Endothelial cell of umbilical vein (primary cell): ENCODE measurements at regions not wholly inside any gene's neighbourhood (a gene's known extent, or its start where the extent isn't known, plus 50 kb on each side); places are given as distances from the start of the nearest gene placed in this dataset.

ENCODE experiments used
- BruUV-seq: library from RNA; stranded (reverse); fragments of 400-500 nt; replicated peaks from 2 replicates; lab custom pipeline; 2021; lab: Mats Ljungman, UMichigan
- CTCF ChIA-PET: fragments of 300-600, 350-600 bp; sonication (Branson Sonifier 250); formaldehyde crosslinking; loops from one replicate; lab custom pipeline; 2021; ENCODE audit warnings: antibody characterized with exemption, inconsistent platforms; lab: Charles Lee
- POLR2A ChIA-PET: fragments of 300-600, 350-600 bp; sonication (Branson Sonifier 250); formaldehyde crosslinking; loops from one replicate; lab custom pipeline; 2021; ENCODE audit warnings: antibody characterized with exemption, inconsistent platforms; lab: Charles Lee
- DNase-seq: peaks from one replicate; pipeline ENCODE4 v3.0.0-alpha.2; 2011; ENCODE audit warnings: low read depth, low spot score
- FAIRE-seq: peaks from 2 replicates; lab custom pipeline; 2011; peaks lifted over from hg19 to GRCh38; lab: Jason Lieb, UNC
- H2AFZ ChIP-seq: 2 replicates; pipeline ENCODE4 v1.6.0; 2012; ENCODE audit warnings: low read depth, low read length, control low read depth, inconsistent platforms
- H3K27ac ChIP-seq: 2 replicates; pipeline ENCODE4 v1.5.1; 2011; ENCODE audit warnings: low read depth, mild to moderate bottlenecking, control low read depth, low read length, moderate library complexity; ENCODE audit not compliant: insufficient read depth
- H3K27me3 ChIP-seq, 2 experiments: 2 replicates each; pipeline versions ENCODE4 v1.6.0 to v1.6.1; 2011; ENCODE audit warnings: low read length in 2 of 2, mixed read lengths in 1 of 2; ENCODE audit not compliant: control insufficient read depth in 2 of 2, insufficient read depth in 2 of 2
- H3K36me3 ChIP-seq, 2 experiments: 2 replicates in 1 of 2; 3 replicates in 1 of 2; pipeline ENCODE4 v1.5.1; 2011; ENCODE audit warnings: low read length in 2 of 2, mild to moderate bottlenecking in 1 of 2, moderate library complexity in 1 of 2; ENCODE audit not compliant: control insufficient read depth in 2 of 2, insufficient read depth in 2 of 2; ENCODE audit errors: extremely low read depth in 1 of 2
- H3K4me1 ChIP-seq: 3 replicates; pipeline ENCODE4 v1.5.1; 2011; ENCODE audit warnings: mild to moderate bottlenecking, low read length; ENCODE audit not compliant: control insufficient read depth, insufficient read depth; ENCODE audit errors: extremely low read depth
- H3K4me2 ChIP-seq: 2 replicates; pipeline ENCODE4 v1.6.1; 2011; ENCODE audit warnings: low read length, control low read depth, mixed read lengths; ENCODE audit not compliant: insufficient read depth
- H3K4me3 ChIP-seq, 3 experiments: fragments of 200-600 bp in 1 of 3; sonication (generic), shearing (Covaris generic) in 1 of 3; replicated peaks in 1 of 3; 2 replicates each; pipeline ENCODE4 v1.5.1; 2011 to 2016; ENCODE audit warnings: control low read depth in 3 of 3, low read length in 3 of 3, mild to moderate bottlenecking in 2 of 3, inconsistent platforms in 1 of 3, low read depth in 1 of 3, moderate library complexity in 1 of 3; ENCODE audit not compliant: insufficient read depth in 1 of 3
- H3K79me2 ChIP-seq: 2 replicates; pipeline ENCODE4 v1.6.0; 2012; ENCODE audit warnings: low read length, inconsistent platforms; ENCODE audit not compliant: control insufficient read depth, insufficient read depth
- H3K9ac ChIP-seq: replicated peaks from 2 replicates; pipeline ENCODE3; 2011; ENCODE audit warnings: low read length, control low read depth; ENCODE audit not compliant: insufficient read depth; ENCODE audit errors: extremely low read depth
- H3K9me1 ChIP-seq: replicated peaks from 3 replicates; pipeline ENCODE4 v1.6.0; 2011; ENCODE audit warnings: mild to moderate bottlenecking, low read length; ENCODE audit not compliant: control insufficient read depth, insufficient read depth; ENCODE audit errors: extremely low read depth
- H3K9me3 ChIP-seq: replicated peaks from 2 replicates; pipeline ENCODE4 v1.5.1; 2012; ENCODE audit warnings: low read length, inconsistent platforms; ENCODE audit not compliant: control insufficient read depth, insufficient read depth
- H4K20me1 ChIP-seq: replicated peaks from 2 replicates; pipeline ENCODE3; 2011; ENCODE audit warnings: mild to moderate bottlenecking, low read length; ENCODE audit not compliant: control insufficient read depth, insufficient read depth; ENCODE audit errors: extremely low read depth
- CTCF ChIP-seq, 2 donors: IDR thresholded peaks; 1 replicate in 1 of 2; 2 replicates in 1 of 2; pipeline ENCODE4 v1.5.1; 2011; ENCODE audit warnings: low read length in 2 of 2, mild to moderate bottlenecking in 2 of 2, moderate library complexity in 2 of 2, control low read depth in 1 of 2, inconsistent platforms in 1 of 2, low read depth in 1 of 2; ENCODE audit not compliant: insufficient read depth in 1 of 2; ENCODE audit errors: extremely low read depth in 1 of 2
- MYC ChIP-seq: IDR thresholded peaks from one replicate; pipeline ENCODE4 v1.6.1; 2011; ENCODE audit warnings: mild to moderate bottlenecking, low read depth, low read length
- POLR2A ChIP-seq: IDR thresholded peaks from 2 replicates; pipeline ENCODE4 v1.6.1; 2012; ENCODE audit warnings: low read depth, mild to moderate bottlenecking, control low read depth, low read length
- dilution Hi-C: fragments of 300-500 bp; cut with MboI; formaldehyde crosslinking; loops from one replicate; pipeline ENCODE4 v1.15.0; 2019; ENCODE audit warnings: low sequenced_read_pairs; ENCODE audit not compliant: extremely low pct_ligation_motif_present
- intact Hi-C: fragments of 100-400 bp; cut with micrococcal nuclease; formaldehyde crosslinking; loops from one replicate; pipeline ENCODE4 v1.10.0; 2022

GRCh38 chr4:91957963-91958362 lies 345.8 kb upstream of the GRID2 start:
- no peaks in the 10 kb centered on the region for H3K79me2 ChIP-seq
- no peak overlapping the region for H3K9ac ChIP-seq
- no peaks in the 10 kb centered on the region for H3K27me3 ChIP-seq
- no peak overlapping the region for H3K4me2 ChIP-seq
- intact Hi-C loops = no loop called here
- dilution Hi-C loops = no loop called here
- no peak overlapping the region for H3K27ac ChIP-seq
- no peak overlapping the region for H3K4me3 ChIP-seq
- no TSS peak for BruUV-seq
- H3K36me3 ChIP-seq = no peaks in the 10 kb centered on the region
- DNase-seq = no peak
- no peaks in the 10 kb centered on the region for H3K9me1 ChIP-seq
- no peak overlapping the region for H2AFZ ChIP-seq
- no peaks in the 10 kb centered on the region for H3K4me1 ChIP-seq
- CTCF ChIA-PET = no interaction called here
- H3K9me3 ChIP-seq = no peaks in the 10 kb centered on the region
- no peak for TF ChIP-seq MYC
- H4K20me1 ChIP-seq = no peaks in the 10 kb centered on the region
- POLR2A ChIA-PET = no interaction called here
- no peak for FAIRE-seq

GRCh38 chr4:91958596-91958995 lies 345.2 kb upstream of the GRID2 start:
- H2AFZ ChIP-seq = no peak overlapping the region
- CTCF ChIA-PET = no interaction called here
- intact Hi-C loops = no loop called here
- no peak for TF ChIP-seq MYC
- TF ChIP-seq POLR2A = no peak
- no peak for TF ChIP-seq CTCF (IDR thresholded peaks at IDR 0.05; ENCODE audit: extremely low read depth in 1 of 2, insufficient read depth in 1 of 2, low read depth in 1 of 2, low read length in 2 of 2)
- no peaks in the 10 kb centered on the region for H3K27me3 ChIP-seq
- H3K9me3 ChIP-seq = no peaks in the 10 kb centered on the region
- POLR2A ChIA-PET = no interaction called here
- no peaks in the 10 kb centered on the region for H3K79me2 ChIP-seq
- no peak for FAIRE-seq
- no TSS peak for BruUV-seq
- no peaks in the 10 kb centered on the region for H4K20me1 ChIP-seq
- DNase-seq = no peak
- no peak overlapping the region for H3K4me3 ChIP-seq
- no peaks in the 10 kb centered on the region for H3K36me3 ChIP-seq
- dilution Hi-C loops = no loop called here
- H3K4me1 ChIP-seq = no peaks in the 10 kb centered on the region
- H3K4me2 ChIP-seq = no peak overlapping the region
- no peak overlapping the region for H3K9ac ChIP-seq
- no peaks in the 10 kb centered on the region for H3K9me1 ChIP-seq
- no peak overlapping the region for H3K27ac ChIP-seq
